DMS153 treated with DMSO at 0.1 percent for 48 hours (cell line): ENCODE measurements at regions not wholly inside any gene's neighbourhood (a gene's known extent, or its start where the extent isn't known, plus 50 kb on each side); places are given as distances from the start of the nearest gene placed in this dataset.
A peak's percentile ranks its signal among the peaks of the same experiment; 100 is the strongest.
"Not testable (repeated sequence)": the region's sequence is repeated elsewhere in the genome, so short reads cannot be mapped to it uniquely, and the experiment has no call there.

Source experiments
- DNase-seq: peaks from one replicate; lab custom pipeline; 2025; ENCODE audit not compliant: unreplicated experiment; lab: John Stamatoyannopoulos, UW

- no peak for DNase-seq
These were observed 347.4 kb upstream of the FGF13 start for GRCh38 chrX:139058831-139059495.

GRCh38 chrX:139052461-139052860 is 340.9 kb upstream of the FGF13 start:
- no peak for DNase-seq

- DNase-seq = no peak
These were observed 337.9 kb upstream of the FGF13 start for GRCh38 chrX:139049465-139049864.

GRCh38 chrX:139044680-139045079 is 333.2 kb upstream of the FGF13 start:
- DNase-seq = no peak

GRCh38 chrX:139039041-139039440 is 327.5 kb upstream of the FGF13 start:
- no peak for DNase-seq

GRCh38 chrX:139026811-139027210 is 315.3 kb upstream of the FGF13 start:
- no peak for DNase-seq

- DNase-seq = no peak
These were observed 314.9 kb upstream of the FGF13 start for GRCh38 chrX:139026406-139026805.

- DNase-seq = no peak
These were observed 314.3 kb upstream of the FGF13 start for GRCh38 chrX:139025816-139026215.

- no peak for DNase-seq
These were observed 312.0 kb upstream of the FGF13 start for GRCh38 chrX:139023531-139023930.

- no peak for DNase-seq
These were observed 309.3 kb upstream of the FGF13 start for GRCh38 chrX:139020801-139021200.

GRCh38 chrX:139018436-139018835 is 306.9 kb upstream of the FGF13 start:
- DNase-seq = no peak

GRCh38 chrX:139015627-139016026 is 304.1 kb upstream of the FGF13 start:
- no peak for DNase-seq

- peak; percentile 27 for DNase-seq
These were observed 296.7 kb upstream of the FGF13 start for GRCh38 chrX:139008185-139008584.

GRCh38 chrX:139003856-139004527 is 292.5 kb upstream of the FGF13 start:
- not testable (repeated sequence) for DNase-seq

GRCh38 chrX:139002319-139002718 is 290.8 kb upstream of the FGF13 start:
- no peak for DNase-seq

- no peak for DNase-seq
These were observed 284.8 kb upstream of the FGF13 start for GRCh38 chrX:138996268-138996667.

GRCh38 chrX:138995458-138995857 is 283.9 kb upstream of the FGF13 start:
- no peak for DNase-seq

GRCh38 chrX:138990425-138990824 is 278.9 kb upstream of the FGF13 start:
- DNase-seq = not testable (repeated sequence)

GRCh38 chrX:138986866-138987265 is 275.3 kb upstream of the FGF13 start:
- DNase-seq = no peak

GRCh38 chrX:138986235-138986634 is 274.7 kb upstream of the FGF13 start:
- no peak for DNase-seq

- DNase-seq = no peak
These were observed 270.8 kb upstream of the FGF13 start for GRCh38 chrX:138982365-138982764.

GRCh38 chrX:138964501-138964900 is 253.0 kb upstream of the FGF13 start:
- no peak for DNase-seq

GRCh38 chrX:138962419-138962818 is 250.9 kb upstream of the FGF13 start:
- DNase-seq = not testable (repeated sequence)
